ENCODE measurements at regions not wholly inside any gene's neighbourhood (a gene's known extent, or its start where the extent isn't known, plus 50 kb on each side); places are given as distances from the start of the nearest gene placed in this dataset.

DNA sequence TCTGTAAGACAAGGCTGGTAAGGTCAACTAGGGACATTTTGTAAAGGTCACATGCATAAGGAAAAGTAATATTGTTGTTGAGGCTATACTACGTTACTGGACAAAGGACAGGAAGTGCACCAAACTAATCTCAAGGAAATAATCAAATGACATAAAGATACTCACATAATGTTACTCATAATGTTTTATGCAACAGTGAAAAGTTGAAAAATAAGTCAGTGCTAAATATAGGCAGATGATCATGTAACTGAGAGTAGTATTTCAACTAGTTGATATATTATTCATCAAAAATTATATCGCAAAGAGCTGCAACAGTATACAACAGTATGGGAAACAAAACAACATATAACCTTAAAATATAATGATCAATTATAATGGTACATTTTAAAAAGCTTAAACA is 215.7 kb downstream of the PTN start:
- TF ChIP-seq, protein P1, sequence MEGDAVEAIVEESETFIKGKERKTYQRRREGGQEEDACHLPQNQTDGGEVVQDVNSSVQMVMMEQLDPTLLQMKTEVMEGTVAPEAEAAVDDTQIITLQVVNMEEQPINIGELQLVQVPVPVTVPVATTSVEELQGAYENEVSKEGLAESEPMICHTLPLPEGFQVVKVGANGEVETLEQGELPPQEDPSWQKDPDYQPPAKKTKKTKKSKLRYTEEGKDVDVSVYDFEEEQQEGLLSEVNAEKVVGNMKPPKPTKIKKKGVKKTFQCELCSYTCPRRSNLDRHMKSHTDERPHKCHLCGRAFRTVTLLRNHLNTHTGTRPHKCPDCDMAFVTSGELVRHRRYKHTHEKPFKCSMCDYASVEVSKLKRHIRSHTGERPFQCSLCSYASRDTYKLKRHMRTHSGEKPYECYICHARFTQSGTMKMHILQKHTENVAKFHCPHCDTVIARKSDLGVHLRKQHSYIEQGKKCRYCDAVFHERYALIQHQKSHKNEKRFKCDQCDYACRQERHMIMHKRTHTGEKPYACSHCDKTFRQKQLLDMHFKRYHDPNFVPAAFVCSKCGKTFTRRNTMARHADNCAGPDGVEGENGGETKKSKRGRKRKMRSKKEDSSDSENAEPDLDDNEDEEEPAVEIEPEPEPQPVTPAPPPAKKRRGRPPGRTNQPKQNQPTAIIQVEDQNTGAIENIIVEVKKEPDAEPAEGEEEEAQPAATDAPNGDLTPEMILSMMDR (conservative IDR thresholded peaks at IDR 0.05; ENCODE audit: low read depth in 2 of 2), result no peak
- TF ChIP-seq ZNF331 (CRISPR knock-in tag; IDR thresholded peaks at IDR 0.05; ENCODE audit: low read depth) (no peak), POLR2AphosphoS5 (IDR thresholded peaks at IDR 0.05; ENCODE audit: low read depth) (no peak), EZH2 (IDR thresholded peaks at IDR 0.05; ENCODE audit: low read depth, unreplicated experiment) (no peak), EZH2phosphoT487 (IDR thresholded peaks at IDR 0.05; ENCODE audit: unreplicated experiment) (no peak), STAT1 (IDR thresholded peaks at IDR 0.05; ENCODE audit: unreplicated experiment) (no peak)
- TF ChIP-seq, protein P2, sequence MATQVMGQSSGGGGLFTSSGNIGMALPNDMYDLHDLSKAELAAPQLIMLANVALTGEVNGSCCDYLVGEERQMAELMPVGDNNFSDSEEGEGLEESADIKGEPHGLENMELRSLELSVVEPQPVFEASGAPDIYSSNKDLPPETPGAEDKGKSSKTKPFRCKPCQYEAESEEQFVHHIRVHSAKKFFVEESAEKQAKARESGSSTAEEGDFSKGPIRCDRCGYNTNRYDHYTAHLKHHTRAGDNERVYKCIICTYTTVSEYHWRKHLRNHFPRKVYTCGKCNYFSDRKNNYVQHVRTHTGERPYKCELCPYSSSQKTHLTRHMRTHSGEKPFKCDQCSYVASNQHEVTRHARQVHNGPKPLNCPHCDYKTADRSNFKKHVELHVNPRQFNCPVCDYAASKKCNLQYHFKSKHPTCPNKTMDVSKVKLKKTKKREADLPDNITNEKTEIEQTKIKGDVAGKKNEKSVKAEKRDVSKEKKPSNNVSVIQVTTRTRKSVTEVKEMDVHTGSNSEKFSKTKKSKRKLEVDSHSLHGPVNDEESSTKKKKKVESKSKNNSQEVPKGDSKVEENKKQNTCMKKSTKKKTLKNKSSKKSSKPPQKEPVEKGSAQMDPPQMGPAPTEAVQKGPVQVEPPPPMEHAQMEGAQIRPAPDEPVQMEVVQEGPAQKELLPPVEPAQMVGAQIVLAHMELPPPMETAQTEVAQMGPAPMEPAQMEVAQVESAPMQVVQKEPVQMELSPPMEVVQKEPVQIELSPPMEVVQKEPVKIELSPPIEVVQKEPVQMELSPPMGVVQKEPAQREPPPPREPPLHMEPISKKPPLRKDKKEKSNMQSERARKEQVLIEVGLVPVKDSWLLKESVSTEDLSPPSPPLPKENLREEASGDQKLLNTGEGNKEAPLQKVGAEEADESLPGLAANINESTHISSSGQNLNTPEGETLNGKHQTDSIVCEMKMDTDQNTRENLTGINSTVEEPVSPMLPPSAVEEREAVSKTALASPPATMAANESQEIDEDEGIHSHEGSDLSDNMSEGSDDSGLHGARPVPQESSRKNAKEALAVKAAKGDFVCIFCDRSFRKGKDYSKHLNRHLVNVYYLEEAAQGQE (IDR thresholded peaks at IDR 0.05; ENCODE audit: unreplicated experiment), result no peak
- TF ChIP-seq, protein P3, sequence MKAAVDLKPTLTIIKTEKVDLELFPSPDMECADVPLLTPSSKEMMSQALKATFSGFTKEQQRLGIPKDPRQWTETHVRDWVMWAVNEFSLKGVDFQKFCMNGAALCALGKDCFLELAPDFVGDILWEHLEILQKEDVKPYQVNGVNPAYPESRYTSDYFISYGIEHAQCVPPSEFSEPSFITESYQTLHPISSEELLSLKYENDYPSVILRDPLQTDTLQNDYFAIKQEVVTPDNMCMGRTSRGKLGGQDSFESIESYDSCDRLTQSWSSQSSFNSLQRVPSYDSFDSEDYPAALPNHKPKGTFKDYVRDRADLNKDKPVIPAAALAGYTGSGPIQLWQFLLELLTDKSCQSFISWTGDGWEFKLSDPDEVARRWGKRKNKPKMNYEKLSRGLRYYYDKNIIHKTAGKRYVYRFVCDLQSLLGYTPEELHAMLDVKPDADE (IDR thresholded peaks at IDR 0.05), result no peak
- TF ChIP-seq, protein P4, sequence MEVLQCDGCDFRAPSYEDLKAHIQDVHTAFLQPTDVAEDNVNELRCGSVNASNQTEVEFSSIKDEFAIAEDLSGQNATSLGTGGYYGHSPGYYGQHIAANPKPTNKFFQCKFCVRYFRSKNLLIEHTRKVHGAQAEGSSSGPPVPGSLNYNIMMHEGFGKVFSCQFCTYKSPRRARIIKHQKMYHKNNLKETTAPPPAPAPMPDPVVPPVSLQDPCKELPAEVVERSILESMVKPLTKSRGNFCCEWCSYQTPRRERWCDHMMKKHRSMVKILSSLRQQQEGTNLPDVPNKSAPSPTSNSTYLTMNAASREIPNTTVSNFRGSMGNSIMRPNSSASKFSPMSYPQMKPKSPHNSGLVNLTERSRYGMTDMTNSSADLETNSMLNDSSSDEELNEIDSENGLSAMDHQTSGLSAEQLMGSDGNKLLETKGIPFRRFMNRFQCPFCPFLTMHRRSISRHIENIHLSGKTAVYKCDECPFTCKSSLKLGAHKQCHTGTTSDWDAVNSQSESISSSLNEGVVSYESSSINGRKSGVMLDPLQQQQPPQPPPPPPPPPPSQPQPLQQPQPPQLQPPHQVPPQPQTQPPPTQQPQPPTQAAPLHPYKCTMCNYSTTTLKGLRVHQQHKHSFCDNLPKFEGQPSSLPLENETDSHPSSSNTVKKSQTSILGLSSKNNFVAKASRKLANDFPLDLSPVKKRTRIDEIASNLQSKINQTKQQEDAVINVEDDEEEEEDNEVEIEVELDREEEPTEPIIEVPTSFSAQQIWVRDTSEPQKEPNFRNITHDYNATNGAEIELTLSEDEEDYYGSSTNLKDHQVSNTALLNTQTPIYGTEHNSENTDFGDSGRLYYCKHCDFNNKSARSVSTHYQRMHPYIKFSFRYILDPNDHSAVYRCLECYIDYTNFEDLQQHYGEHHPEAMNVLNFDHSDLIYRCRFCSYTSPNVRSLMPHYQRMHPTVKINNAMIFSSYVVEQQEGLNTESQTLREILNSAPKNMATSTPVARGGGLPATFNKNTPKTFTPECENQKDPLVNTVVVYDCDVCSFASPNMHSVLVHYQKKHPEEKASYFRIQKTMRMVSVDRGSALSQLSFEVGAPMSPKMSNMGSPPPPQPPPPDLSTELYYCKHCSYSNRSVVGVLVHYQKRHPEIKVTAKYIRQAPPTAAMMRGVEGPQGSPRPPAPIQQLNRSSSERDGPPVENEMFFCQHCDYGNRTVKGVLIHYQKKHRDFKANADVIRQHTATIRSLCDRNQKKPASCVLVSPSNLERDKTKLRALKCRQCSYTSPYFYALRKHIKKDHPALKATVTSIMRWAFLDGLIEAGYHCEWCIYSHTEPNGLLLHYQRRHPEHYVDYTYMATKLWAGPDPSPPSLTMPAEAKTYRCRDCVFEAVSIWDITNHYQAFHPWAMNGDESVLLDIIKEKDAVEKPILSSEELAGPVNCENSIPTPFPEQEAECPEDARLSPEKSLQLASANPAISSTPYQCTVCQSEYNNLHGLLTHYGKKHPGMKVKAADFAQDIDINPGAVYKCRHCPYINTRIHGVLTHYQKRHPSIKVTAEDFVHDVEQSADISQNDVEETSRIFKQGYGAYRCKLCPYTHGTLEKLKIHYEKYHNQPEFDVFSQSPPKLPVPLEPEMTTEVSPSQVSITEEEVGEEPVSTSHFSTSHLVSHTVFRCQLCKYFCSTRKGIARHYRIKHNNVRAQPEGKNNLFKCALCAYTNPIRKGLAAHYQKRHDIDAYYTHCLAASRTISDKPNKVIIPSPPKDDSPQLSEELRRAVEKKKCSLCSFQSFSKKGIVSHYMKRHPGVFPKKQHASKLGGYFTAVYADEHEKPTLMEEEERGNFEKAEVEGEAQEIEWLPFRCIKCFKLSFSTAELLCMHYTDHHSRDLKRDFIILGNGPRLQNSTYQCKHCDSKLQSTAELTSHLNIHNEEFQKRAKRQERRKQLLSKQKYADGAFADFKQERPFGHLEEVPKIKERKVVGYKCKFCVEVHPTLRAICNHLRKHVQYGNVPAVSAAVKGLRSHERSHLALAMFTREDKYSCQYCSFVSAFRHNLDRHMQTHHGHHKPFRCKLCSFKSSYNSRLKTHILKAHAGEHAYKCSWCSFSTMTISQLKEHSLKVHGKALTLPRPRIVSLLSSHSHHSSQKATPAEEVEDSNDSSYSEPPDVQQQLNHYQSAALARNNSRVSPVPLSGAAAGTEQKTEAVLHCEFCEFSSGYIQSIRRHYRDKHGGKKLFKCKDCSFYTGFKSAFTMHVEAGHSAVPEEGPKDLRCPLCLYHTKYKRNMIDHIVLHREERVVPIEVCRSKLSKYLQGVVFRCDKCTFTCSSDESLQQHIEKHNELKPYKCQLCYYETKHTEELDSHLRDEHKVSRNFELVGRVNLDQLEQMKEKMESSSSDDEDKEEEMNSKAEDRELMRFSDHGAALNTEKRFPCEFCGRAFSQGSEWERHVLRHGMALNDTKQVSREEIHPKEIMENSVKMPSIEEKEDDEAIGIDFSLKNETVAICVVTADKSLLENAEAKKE (CRISPR knock-in tag; IDR thresholded peaks at IDR 0.05), result no peak
